Skeletal muscle tissue (tissue), 3 donors: ENCODE measurements at regions not wholly inside any gene's neighbourhood (a gene's known extent, or its start where the extent isn't known, plus 50 kb on each side); places are given as distances from the start of the nearest gene placed in this dataset.

Source experiments
- H3K27ac ChIP-seq: one replicate; pipeline ENCODE4 v1.7.0; 2013; ENCODE audit warnings: mild to moderate bottlenecking, low read depth, low read length, inconsistent platforms
- H3K27me3 ChIP-seq, 3 donors: one replicate each; pipeline ENCODE4 v1.7.0; 2013; ENCODE audit warnings: low read length in 3 of 3; ENCODE audit not compliant: control insufficient read depth in 3 of 3, insufficient read depth in 3 of 3
- H3K36me3 ChIP-seq, 3 donors: one replicate each; pipeline ENCODE4 v1.7.0; 2013; ENCODE audit warnings: low read length in 3 of 3; ENCODE audit not compliant: control insufficient read depth in 3 of 3, insufficient read depth in 3 of 3
- H3K4me1 ChIP-seq, 3 donors: one replicate each; pipeline ENCODE4 v1.7.0; 2013; ENCODE audit warnings: low read length in 3 of 3, mild to moderate bottlenecking in 3 of 3; ENCODE audit not compliant: control insufficient read depth in 3 of 3, insufficient read depth in 3 of 3
- H3K4me3 ChIP-seq, 3 donors: one replicate each; pipeline ENCODE4 v1.7.0; 2013; ENCODE audit warnings: low read length in 3 of 3
- H3K9ac ChIP-seq, 3 donors: one replicate each; pipeline ENCODE4 v1.7.0; 2013; ENCODE audit warnings: low read length in 3 of 3, mild to moderate bottlenecking in 3 of 3, moderate library complexity in 2 of 3, low read depth in 1 of 3
- H3K9me3 ChIP-seq, 3 donors: one replicate each; pipeline ENCODE4 v1.7.0; 2013; ENCODE audit warnings: low read length in 3 of 3; ENCODE audit not compliant: control insufficient read depth in 3 of 3
- donor health status: Osteomylitis.

DNA sequence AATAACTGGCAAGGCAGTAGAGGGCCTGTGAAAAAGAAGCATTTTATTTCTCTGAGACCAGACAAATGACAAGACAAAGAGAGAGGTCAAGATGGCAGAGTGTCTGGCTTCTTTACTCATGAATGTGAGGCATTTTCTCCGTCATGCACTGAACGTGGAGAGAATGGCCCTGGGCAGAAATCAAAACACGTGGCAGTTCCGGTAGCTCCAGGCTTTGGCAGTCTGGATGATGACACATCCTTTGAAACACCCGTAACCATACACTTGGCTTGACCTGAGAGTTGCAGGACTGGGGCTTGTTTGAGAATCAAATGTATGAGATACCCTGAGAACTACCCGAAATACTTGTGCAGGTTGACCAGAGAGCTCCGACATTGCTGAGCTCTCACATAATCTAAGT, 537.6 kb downstream of the ACTR3B start:
- no peak overlapping the region for H3K9ac ChIP-seq
- H3K27me3 ChIP-seq, result no peaks in the 10 kb centered on the region
- H3K4me3 ChIP-seq, result no peak overlapping the region
- no peak overlapping the region for H3K27ac ChIP-seq
- no peaks in the 10 kb centered on the region for H3K9me3 ChIP-seq
- no peaks in the 10 kb centered on the region for H3K4me1 ChIP-seq
- H3K36me3 ChIP-seq, result no peaks in the 10 kb centered on the region

- Histone ChIP-seq H3K4me3 (no peak overlapping the region), H3K27ac (no peak overlapping the region), H3K36me3 (no peaks in the 10 kb centered on the region), H3K9ac (no peak overlapping the region), H3K9me3 (peaks cover 0 to 6% (median 0%) of the 10 kb centered on the region in 3 donors), H3K4me1 (no peaks in the 10 kb centered on the region), H3K27me3 (no peaks in the 10 kb centered on the region)
These were observed 542.4 kb downstream of the ACTR3B start for GRCh38 chr7:153301936-153302335.

GRCh38 chr7:153320005-153320404, 560.5 kb downstream of the ACTR3B start:
- no peaks in the 10 kb centered on the region for H3K27me3 ChIP-seq

GRCh38 chr7:153320681-153321080, 561.1 kb downstream of the ACTR3B start:
- Histone ChIP-seq H3K27ac (no peak overlapping the region), H3K4me1 (no peaks in the 10 kb centered on the region), H3K36me3 (no peaks in the 10 kb centered on the region), H3K9ac (no peak overlapping the region), H3K4me3 (no peak overlapping the region), H3K27me3 (no peaks in the 10 kb centered on the region), H3K9me3 (no peaks in the 10 kb centered on the region)

More at GRCh38 chr7:153320005-153320404, 560.5 kb downstream of the ACTR3B start:
- Histone ChIP-seq H3K9ac (no peak overlapping the region), H3K27ac (no peak overlapping the region), H3K4me1 (no peaks in the 10 kb centered on the region), H3K9me3 (no peaks in the 10 kb centered on the region), H3K4me3 (no peak overlapping the region), H3K36me3 (no peaks in the 10 kb centered on the region)

- peaks cover 0 to 2% (median 0%) of the 10 kb centered on the region in 3 donors for H3K9me3 ChIP-seq
- H3K9ac ChIP-seq, result no peak overlapping the region
- H3K36me3 ChIP-seq, result no peaks in the 10 kb centered on the region
- no peaks in the 10 kb centered on the region for H3K27me3 ChIP-seq
- H3K4me3 ChIP-seq, result no peak overlapping the region
- no peak overlapping the region for H3K27ac ChIP-seq
- no peaks in the 10 kb centered on the region for H3K4me1 ChIP-seq
These were observed 563.4 kb downstream of the ACTR3B start for GRCh38 chr7:153322991-153323390.

DNA sequence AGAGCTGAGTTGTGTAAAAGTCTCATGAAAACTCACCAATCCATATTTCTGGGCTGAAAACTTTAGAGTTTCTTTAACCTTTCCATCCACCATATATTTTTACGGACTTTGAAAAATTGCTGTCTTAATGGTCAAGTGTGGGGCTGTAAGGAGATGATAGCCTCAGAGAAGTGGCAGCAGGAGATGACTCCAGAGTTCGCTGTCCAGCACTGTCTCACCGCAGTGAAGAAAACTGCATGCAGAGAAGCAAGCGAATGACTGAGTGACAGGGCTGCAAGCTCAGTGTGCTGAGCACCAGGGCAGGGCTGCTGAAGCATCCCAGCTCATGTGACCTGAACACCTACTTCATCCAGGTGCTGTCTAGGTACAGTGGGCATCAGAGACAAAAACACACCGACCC, 564.5 kb downstream of the ACTR3B start:
- no peaks in the 10 kb centered on the region for H3K36me3 ChIP-seq
- no peak overlapping the region for H3K9ac ChIP-seq
- H3K4me1 ChIP-seq, result no peaks in the 10 kb centered on the region
- no peak overlapping the region for H3K27ac ChIP-seq
- H3K4me3 ChIP-seq, result no peak overlapping the region
- H3K9me3 ChIP-seq, result peaks cover 0 to 2% (median 0%) of the 10 kb centered on the region in 3 donors
- no peaks in the 10 kb centered on the region for H3K27me3 ChIP-seq

GRCh38 chr7:153327683-153328082, 568.1 kb downstream of the ACTR3B start:
- H3K4me3 ChIP-seq, result no peak overlapping the region
- H3K9me3 ChIP-seq, result peaks cover 0 to 3% (median 2%) of the 10 kb centered on the region in 3 donors
- no peaks in the 10 kb centered on the region for H3K27me3 ChIP-seq
- no peaks in the 10 kb centered on the region for H3K36me3 ChIP-seq
- no peak overlapping the region for H3K9ac ChIP-seq
- no peaks in the 10 kb centered on the region for H3K4me1 ChIP-seq
- H3K27ac ChIP-seq, result no peak overlapping the region

DNA sequence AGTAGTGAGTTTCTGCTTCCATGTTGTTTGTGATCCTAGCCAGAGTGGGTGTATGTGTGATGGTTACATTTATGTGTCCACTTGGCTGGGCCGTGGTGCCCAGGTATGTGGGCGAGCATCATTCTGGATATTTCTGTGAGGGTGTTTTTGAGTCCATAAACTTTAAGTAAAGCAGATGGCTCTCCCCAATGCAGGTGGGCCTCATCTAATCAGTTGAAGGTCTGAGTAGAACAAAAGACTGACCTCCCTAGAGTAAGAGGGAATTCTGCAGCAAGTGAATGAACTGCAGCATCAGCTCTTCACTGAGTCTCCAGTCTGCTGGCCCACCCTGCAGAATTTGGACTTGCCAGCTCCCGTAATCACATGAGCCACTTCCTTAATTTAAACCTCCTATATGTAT, 571.9 kb downstream of the ACTR3B start:
- Histone ChIP-seq H3K36me3 (no peaks in the 10 kb centered on the region), H3K9ac (no peak overlapping the region), H3K27me3 (no peaks in the 10 kb centered on the region), H3K9me3 (peaks cover 0 to 3% (median 2%) of the 10 kb centered on the region in 3 donors), H3K4me3 (no peak overlapping the region), H3K27ac (no peak overlapping the region), H3K4me1 (no peaks in the 10 kb centered on the region)

DNA sequence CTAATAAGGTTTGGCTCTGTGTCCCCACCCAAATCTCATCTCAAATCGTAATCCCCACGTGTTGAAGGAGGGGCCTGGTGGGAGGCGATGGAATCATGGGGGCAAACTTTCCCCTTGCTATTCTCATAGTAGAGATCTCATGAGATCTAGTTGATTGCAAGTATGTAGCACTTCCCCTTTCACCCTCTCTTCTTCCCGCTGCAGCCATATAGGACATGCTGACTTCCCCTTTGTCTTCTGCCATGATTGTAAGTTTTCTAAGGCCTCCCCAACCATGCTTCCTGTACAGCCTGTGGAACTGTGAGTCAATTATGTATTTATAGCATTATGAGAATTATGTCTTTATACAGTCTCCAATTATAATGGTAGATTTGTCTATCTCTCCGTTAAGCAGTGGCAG, 594.5 kb downstream of the ACTR3B start:
- H3K36me3 ChIP-seq, result no peaks in the 10 kb centered on the region
- no peak overlapping the region for H3K9ac ChIP-seq
- H3K9me3 ChIP-seq, result no peaks in the 10 kb centered on the region
- H3K27ac ChIP-seq, result no peak overlapping the region
- no peaks in the 10 kb centered on the region for H3K4me1 ChIP-seq
- H3K27me3 ChIP-seq, result no peaks in the 10 kb centered on the region
- H3K4me3 ChIP-seq, result no peak overlapping the region

- peaks cover 0 to 4% (median 3%) of the 10 kb centered on the region in 3 donors for H3K9me3 ChIP-seq
These were observed 610.5 kb downstream of the ACTR3B start for GRCh38 chr7:153370092-153370491.

DNA sequence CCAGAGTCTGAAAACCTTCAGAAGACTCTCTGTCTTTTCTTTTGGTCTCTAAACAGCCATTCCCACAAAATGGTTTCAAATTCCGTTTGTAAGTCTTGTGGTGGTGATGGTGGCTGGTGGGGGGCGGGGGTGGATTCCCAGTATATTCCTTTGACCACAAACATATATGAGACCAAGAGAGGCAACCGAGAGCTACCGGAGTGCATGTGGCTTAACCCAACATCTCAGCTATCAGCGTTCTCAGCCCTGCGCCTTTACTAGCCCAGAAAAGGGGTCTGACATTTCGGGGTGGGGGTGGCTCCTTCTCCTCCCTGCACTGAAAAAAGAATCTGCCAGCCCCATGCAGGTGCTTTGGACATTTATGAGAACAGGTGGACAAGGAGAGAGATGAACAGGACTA, 621.1 kb downstream of the ACTR3B start:
- H3K27me3 ChIP-seq, result peaks cover 0 to 2% (median 0%) of the 10 kb centered on the region in 3 donors
- H3K4me3 ChIP-seq, result no peak overlapping the region
- H3K27ac ChIP-seq, result no peak overlapping the region
- no peaks in the 10 kb centered on the region for H3K9me3 ChIP-seq
- no peaks in the 10 kb centered on the region for H3K36me3 ChIP-seq
- no peaks in the 10 kb centered on the region for H3K4me1 ChIP-seq
- H3K9ac ChIP-seq, result no peak overlapping the region

More at GRCh38 chr7:153370092-153370491, 610.5 kb downstream of the ACTR3B start:
- H3K36me3 ChIP-seq, result no peaks in the 10 kb centered on the region
- H3K27me3 ChIP-seq, result no peaks in the 10 kb centered on the region
- H3K4me1 ChIP-seq, result no peaks in the 10 kb centered on the region
- H3K4me3 ChIP-seq, result no peak overlapping the region
- H3K9ac ChIP-seq, result no peak overlapping the region
- H3K27ac ChIP-seq, result no peak overlapping the region
